HG03060 (cell line): ENCODE measurements at regions not wholly inside any gene's neighbourhood (a gene's known extent, or its start where the extent isn't known, plus 50 kb on each side); places are given as distances from the start of the nearest gene placed in this dataset.

Source experiments
- ATAC-seq: cut with Tn5 transposase; IDR thresholded peaks from one replicate; pipeline ENCODE4 v1.9.1; 2021; ENCODE audit warnings: low read depth, moderate number of reproducible peaks; ENCODE audit not compliant: unreplicated experiment

DNA sequence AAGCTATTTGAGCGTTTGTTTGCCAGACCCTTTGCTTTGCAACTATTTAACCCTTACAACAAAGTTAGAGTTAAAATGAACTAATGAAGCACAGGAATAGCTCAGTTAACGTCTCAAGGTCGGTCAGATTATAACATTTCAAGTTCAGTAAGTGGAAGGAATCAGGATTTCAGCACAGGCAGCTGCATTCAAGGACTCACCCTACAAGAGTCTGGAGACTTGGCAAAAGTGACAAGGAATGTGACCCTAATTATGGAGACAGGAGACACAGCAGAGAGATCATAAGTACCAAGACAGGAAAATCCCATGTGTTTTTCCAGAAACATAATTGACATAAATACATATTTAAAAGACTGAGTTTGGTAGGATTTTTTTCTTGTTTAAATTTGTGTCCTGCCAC, 1481.7 kb downstream of the TECRL start:
- ATAC-seq, result no peak

DNA sequence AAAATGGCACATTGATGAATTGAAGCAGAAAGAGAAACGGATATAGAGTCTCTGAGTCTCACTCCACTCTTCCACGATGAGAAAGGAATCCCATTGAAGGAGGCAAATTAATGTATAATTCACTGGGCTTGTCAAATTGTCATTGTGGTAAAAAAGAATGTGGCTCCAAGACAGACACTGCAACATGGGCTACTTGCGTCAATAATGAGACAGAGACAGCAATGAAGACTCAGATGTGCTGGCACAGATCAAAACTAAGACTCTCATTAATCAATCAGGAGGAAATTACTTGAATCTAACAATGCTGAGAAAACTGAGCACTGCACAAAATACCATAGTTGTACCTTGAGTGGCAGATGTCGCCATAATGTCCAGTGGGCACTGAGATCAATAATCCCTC, 1485.5 kb downstream of the TECRL start:
- ATAC-seq, result no peak

DNA sequence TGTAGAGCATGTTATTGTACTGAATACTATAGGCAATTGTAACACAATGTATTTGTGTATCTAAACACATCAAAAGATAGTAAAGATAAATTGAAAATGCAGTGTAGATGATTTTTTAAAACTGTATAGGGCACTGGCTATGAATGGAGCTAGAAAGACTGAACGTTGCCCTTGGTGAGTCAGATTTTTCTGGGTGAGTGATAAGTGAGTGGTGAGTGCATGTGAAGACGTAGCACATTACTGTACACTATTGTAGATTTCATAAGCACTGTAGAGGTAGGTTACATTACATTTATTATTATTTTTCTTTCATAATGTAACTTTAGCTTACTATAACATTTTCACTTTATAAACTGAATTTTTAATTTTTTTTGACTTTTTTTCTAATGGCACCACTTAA, 1491.6 kb downstream of the TECRL start:
- ATAC-seq, result no peak

DNA sequence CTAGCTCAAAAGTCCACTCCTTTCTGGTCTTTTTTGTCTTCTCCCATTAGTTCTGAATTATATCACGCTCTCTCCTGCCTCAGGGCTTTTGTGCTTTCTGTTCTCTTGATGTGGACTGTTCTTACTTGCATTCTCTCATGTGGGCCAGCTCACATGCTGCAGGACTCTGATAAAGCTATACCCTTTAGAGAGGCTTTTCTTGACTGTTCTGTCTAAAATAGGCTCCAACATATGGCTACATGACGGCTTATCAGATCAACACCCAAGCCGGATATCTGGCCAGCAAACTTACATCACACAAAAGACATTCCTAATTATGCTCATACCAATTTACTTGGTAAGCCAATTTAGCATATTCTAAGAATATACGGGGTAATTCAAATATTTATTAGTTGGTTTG, 1494.5 kb downstream of the TECRL start:
- ATAC-seq, result no peak

DNA sequence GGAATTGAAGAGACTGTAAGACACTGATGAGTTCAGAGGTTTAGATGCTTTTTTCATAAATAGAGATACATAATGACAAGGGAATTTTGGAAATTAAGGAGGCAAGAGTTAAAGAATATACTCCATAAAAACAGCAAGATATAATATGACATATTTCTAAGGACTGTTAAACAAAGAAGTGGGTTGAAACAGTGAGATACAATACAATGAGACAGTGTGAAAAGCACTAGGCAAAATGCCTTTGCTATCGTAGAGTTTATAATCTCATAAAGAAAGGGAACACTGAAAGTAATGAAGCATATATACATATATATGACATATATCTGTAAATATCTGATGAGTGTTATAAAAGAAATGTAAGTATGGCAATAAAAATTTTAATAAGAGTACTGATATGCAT, 1496.2 kb downstream of the TECRL start:
- no peak for ATAC-seq

DNA sequence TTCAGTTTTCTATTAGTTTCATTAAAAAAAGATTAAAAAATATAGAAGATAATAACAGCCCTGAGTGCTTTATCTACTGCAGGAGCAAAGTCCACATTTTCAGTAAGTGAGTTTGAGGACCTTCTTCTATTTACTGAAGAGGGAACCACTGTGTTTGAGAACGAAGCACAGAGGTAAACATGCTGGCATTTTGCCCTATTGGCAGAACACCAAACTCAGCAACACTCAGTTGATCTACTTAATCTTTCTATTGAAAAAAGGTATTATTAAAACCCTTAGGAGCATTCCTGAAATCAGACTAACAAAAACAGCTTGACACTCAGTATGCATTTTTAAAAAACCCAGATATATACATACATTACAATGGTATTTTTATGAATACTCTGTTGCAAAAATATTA, 1496.7 kb downstream of the TECRL start:
- ATAC-seq, result no peak

DNA sequence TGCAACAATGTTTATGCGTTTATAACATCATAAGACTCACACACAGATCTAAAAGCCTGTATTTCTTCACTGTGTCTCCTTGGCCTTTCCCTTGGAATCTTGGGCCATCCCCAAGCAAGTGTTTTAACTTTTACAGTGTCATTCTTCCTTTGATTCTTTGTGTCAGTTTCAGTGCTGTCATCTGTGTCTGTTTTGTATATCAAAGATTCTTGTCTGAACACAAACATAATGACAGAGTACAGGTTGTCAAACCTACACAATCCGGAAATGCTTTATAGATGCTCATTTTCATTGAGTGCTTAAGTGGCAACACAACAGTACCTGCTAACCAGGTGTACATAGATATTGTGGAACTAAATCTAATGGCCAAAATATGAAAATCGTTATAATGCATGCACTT, 1500.0 kb downstream of the TECRL start:
- no peak for ATAC-seq

DNA sequence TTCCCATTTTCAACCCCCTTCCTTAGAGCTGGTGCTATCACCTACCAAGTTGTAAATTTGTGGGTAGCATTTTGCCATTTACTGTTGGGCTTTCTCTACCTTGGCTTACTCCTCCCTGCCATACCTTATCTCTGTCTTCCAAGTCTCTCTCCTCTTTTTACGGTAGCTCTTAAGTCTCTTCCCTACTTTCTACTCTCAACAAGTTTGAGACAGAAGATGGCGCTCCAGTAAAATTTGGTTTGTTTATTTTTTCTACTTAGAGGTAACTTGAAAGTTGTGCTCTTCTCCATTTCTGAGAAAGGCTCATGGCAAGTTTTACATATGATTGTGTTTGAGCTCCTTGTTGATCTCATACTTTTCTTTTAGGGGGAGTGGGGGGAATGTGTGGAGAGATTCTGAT, 1508.1 kb downstream of the TECRL start:
- no peak for ATAC-seq

DNA sequence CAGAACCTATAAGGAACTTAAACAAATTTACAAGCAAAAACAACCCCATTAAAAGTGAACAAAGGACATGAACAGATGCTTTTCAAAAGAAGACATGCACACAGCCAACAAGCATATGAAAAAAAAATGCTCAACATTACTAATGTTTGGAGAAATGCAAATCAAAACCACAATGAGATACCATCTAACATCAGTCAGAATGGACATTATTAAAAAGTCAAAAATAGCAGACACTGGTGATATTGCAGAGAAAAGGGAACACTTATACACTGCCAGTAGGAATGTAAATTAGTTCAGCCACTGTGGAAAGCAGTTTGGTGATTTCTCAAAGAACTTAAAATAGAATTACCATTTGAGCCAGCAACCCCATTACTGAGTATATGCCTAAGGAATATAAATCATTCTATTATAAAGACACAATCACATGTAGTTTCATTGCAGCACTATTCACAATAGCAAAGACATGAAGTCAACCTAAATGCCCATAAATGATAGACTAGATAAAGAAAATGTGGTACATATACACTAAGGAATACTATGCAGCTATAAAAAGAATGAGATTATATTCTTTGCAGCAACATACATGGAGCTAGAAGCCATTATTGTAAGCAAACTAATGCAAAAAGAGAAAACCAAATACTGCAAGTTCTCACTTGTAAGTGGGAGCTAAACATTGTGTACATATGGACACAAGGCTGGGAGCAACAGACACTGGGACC, 1509.4 kb downstream of the TECRL start:
- ATAC-seq, result no peak

DNA sequence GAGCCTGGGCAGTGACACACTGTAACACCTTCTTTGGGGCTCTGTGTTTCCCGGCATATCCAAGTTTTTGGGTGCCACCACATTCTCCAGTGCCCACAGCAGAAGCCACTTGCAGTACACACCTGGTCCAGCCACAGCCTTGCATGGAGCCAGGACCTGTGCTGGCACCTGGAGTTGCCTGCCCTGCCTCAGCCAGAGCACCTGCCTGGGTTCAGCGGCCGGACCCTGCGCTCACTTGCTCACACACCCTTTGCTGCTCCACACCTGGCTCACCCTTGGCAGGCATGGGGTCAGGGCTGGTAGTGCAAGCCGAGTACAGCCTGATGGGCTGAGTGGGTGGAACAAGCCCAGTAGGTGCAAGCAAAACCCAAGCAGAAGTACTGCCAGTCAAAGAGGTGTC, 1511.1 kb downstream of the TECRL start:
- no peak for ATAC-seq

DNA sequence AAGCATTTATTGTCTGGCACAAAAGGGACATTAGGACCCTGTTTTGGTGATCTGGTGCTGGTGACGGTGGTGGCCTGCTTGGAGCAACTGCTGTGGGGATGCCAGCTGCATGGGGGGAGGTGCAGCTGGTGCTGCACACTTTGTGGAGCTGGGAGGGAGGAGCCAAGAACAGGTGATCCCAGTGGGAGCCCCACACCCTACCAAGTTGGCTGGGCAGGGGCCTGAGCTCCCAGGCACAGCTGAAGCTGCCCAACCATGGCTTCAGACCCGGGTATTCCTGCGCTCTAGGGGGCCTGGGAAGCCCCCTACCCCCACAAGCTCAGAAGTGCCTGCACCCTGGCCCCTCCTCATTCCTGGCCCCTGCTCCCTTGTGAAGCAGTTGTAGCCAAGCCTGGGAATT, 1512.5 kb downstream of the TECRL start:
- no peak for ATAC-seq

DNA sequence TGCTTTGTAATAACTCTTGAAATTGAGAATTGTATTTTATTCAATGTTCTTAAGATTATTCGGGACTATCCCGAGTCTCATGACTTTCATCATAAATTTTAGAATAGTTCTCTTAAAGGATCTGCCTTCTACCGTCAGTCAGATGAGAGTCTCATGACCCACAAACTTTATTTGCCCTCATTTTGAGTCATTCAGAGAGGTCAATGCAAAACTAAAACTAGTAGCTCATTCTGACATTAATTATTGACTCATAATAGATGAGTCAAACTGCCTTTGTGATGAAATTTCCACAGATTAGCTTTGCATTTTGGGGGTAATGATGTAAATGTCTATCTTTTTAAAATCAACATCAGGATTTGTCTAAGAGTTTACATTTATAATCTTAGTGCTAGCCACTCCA, 1527.3 kb downstream of the TECRL start:
- ATAC-seq, result no peak

DNA sequence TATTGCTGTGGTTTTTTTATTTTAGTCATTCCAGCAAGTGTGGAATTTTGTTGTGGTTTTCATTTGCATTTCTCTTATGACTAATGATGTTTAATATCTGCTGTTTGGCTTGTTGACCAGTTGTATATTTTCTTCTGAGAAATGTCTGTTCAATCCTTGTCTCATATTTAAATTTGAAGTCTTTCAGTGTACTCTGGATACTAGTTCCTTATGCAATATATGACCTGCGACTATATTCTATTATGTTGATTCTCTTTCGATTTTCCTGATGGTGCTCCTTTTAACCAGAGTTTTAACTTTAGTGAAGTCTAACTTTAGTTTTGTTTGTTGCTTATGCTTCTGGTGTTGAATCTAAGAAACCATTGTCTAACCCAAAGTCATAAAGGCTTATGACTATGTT, 1528.0 kb downstream of the TECRL start:
- ATAC-seq, result no peak

DNA sequence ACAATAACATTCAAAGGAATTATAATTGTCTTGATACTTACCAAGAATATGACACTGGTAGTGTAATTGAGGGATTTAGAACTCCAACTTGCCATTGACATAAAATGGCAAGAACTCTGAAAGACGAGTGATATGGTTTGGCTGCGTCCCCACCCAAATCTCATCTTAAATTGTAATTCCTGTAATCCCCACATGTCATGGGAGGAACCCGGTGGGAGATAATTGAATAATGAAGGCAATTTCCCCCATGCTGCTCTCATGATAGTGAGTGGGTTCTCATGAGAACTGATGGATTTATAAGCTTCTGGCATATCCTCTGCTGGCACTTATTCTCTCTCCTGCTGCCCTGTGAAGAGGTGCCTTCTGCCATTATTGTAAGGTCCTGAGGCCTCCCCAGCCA, 1536.4 kb downstream of the TECRL start:
- ATAC-seq, result no peak

DNA sequence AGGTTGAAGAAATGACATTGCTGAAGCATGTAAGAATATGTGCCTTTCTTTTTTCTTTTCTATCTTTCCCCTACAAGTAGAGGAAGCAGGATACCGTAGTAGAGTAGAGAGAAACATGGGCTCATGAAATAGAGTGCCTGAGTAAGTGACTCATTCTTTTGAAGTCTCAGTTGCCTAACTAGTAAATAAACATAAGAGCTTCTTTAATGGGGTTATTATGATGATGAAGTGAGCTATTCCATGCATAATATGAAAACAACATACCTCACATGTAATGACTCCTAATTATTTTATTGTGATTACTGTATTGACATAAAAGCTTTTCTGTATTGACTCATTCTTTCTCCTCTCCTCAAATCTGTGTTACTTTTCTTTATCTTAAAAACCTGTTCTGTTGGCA, 1538.2 kb downstream of the TECRL start:
- ATAC-seq, result no peak

DNA sequence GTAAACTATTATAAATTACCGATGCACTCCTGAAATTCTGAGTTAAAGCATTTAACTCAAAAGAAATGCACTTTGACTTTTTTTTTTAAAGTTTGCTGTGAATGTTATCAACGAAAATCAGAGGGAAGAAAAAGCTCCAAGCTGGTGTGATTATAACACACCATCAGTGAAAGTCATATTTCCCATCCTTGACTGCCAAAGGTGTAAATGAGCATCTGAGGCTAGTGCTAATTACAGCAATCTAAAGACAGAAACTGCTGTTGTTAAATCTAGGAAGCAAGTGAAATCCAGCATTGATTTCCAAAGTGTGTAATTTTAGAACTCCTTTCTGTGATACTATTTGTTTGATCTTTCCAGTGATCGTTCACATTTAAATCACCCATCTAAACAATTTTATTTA, 1538.8 kb downstream of the TECRL start:
- ATAC-seq, result no peak

DNA sequence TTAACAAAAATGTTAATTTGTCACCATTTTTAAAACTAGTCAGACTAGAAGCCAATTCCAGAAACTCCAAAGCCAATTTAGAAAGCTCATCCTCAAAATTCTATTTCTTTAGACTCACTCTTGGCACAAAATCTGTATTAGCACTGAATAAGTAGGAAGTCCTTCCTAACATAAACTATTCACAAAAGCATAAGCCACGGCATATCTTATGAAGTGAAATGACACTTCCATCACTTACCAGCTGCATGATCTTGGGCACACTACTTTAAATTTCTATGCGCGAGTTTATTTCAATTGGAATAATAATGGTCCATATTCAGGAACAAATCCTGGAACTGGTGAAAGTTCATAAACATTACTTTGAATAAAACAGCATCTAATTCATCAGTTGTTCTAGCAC, 1544.0 kb downstream of the TECRL start:
- no peak for ATAC-seq

DNA sequence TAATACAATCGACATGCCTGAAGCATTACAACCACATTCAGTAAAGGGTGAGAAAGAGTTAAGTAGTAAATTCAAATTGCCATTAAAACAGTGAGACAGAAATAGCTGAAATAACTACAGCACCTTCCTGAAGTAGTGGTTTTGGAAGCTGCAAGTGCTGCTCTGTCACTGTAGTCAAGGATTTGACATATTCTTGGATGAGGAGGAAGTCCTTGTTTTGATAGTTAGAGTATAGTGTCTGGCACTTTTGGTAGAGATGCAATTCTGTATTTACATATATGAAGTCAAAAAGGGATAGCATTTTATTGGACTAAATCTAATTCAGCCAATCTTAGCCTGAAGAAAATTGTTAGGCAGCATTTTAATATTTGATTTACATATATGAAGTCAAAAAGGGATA, 1559.6 kb downstream of the TECRL start:
- no peak for ATAC-seq

DNA sequence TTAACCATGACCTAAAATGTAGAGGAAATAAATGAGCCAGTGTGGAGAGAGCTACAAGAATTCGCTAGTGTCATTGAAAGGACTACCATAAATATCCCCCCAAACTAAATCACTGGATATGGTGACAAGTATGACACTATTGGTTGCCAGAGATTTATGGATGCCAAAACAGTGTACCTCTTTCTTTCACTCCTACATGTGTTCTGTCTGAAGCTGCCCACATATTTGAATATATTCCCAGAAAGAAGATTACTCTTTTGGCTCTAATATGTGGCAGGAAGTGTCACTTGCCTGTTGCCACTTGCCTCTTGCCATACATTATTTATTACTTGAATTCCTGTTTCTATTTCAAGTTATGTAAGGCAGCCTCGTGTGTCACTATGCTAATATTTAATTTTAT, 1573.6 kb downstream of the TECRL start:
- ATAC-seq, result no peak

DNA sequence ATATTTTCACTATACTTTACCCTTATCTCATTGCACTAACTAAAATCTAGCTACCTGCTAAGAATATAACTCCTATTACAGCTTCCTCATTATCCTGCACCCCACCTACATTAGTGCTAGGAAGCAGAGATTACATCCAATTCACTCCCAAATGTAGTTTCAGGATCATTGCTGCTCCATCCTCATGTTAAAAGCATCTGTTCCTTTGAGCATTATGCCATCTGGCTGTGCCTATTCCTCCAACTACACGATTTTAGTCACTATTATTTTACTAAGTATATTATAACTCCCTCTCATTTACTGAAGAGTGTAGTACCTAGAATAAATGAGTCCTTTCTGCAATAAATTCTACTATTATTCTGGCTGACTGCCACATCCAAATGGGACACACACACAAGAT, 1586.9 kb downstream of the TECRL start:
- ATAC-seq, result no peak

DNA sequence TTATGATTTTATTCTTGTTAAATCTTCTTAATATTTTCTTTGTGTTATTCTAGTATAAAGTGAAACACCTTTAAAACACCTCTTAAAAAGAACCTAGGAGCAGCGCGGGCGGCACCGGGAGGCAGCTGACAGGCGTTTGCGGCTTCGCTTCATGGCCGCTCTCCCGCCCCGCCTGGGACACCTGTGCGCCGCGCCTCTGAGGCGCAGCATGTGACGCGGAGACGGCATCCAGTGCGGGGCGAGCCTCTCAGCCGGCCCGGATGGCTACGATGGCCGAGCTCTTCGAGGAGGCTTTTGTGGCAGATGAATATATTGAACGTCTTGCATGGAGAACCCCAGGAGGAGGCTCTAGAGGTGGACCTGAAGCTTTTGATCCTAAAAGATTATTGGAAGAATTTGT, 1592.7 kb downstream of the TECRL start:
- ATAC-seq, result no peak

DNA sequence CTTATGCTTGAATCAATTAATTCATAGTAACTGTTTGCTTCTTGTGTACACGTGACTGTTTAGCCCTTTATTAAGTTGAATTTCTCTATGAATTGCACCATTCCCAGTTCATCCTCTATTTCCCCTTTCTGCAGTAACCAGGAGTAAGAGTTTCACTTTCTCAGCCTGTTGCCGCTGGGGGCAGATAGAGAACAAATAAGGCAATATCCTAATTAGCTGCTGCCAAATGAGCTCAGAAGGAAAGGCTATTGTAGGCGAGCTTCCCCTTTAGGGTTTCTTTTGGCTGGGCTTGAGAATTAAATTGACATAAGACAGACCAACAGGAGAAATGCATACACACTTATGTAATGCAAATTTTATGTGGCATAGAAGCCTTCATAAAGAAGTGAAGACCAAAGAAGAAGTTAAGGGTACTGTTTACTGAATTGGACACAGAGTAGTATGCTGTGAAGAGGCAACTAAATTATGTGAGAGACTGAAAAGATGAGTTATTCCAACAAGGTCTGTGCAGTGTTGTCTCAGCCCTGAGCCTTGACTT, 1594.7 kb downstream of the TECRL start:
- ATAC-seq, result no peak

DNA sequence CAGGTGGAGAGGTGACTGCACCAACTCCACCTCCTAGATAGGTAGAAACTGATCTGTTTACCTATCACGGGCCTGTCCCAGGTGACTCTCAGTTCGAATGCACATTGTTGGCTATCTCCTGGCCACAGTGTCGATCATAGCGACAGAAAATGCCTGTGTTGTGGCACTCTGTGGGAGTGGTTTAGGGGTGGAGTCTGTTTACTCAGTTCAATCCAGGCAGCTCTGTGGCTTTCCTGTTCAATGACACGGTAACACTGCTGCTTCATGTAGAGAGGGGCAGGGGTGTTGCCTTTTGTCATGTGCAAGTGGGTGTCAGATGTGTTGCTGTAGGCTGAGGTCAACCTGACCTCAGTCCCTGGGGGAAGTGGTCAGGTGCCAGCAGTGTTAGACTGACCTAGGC, 1602.4 kb downstream of the TECRL start:
- no peak for ATAC-seq
